GM23338 (cell line): ENCODE measurements at regions not wholly inside any gene's neighbourhood (a gene's known extent, or its start where the extent isn't known, plus 50 kb on each side); places are given as distances from the start of the nearest gene placed in this dataset.

Source experiments
- ATAC-seq: fragments of 200-7000 bp; cut with Tn5 transposase; 3 replicates; pipeline ENCODE4 v1.9.1; 2020
- DNase-seq: peaks from one replicate; pipeline ENCODE4 v3.0.0-alpha.2; 2015; ENCODE audit warnings: low spot score
- H2AFZ ChIP-seq: fragments of 200-600 bp; sonication (generic); 2 replicates; pipeline ENCODE4 v1.8.0; 2016; ENCODE audit warnings: antibody characterized with exemption, mild to moderate bottlenecking, moderate library complexity
- H3F3A ChIP-seq: fragments of 200-600 bp; sonication (generic); replicated peaks from 2 replicates; pipeline ENCODE4 v1.8.0; 2017; ENCODE audit warnings: antibody characterized with exemption, mixed run types, low read depth
- H3K27ac ChIP-seq: fragments of 200-600 bp; sonication (generic); 2 replicates; pipeline ENCODE4 v1.6.1; 2016; ENCODE audit warnings: low read depth
- H3K27me3 ChIP-seq: fragments of 200-600 bp; sonication (generic); 2 replicates; pipeline ENCODE4 v1.8.0; 2016; ENCODE audit warnings: mild to moderate bottlenecking, mixed run types, moderate library complexity; ENCODE audit not compliant: insufficient read depth
- H3K36me3 ChIP-seq: fragments of 200-600 bp; sonication (generic); 2 replicates; pipeline ENCODE4 v1.8.0; 2016; ENCODE audit warnings: mild to moderate bottlenecking; ENCODE audit not compliant: insufficient read depth
- H3K4me1 ChIP-seq: fragments of 200-600 bp; sonication (generic); 2 replicates; pipeline ENCODE4 v1.8.0; 2016; ENCODE audit warnings: mild to moderate bottlenecking, moderate library complexity; ENCODE audit not compliant: insufficient read depth
- H3K4me2 ChIP-seq: fragments of 200-600 bp; sonication (generic); 2 replicates; pipeline ENCODE4 v1.7.1; 2017; ENCODE audit warnings: mixed run types
- H3K4me3 ChIP-seq: fragments of 200-600 bp; sonication (generic); 2 replicates; pipeline ENCODE4 v1.6.1; 2016; ENCODE audit warnings: mixed run types
- H3K79me2 ChIP-seq: fragments of 200-600 bp; sonication (generic); replicated peaks from 2 replicates; pipeline ENCODE4 v1.8.0; 2017; ENCODE audit warnings: mild to moderate bottlenecking; ENCODE audit not compliant: insufficient read depth
- H3K9me2 ChIP-seq: fragments of 200-600 bp; sonication (generic); 2 replicates; pipeline ENCODE4 v1.8.0; 2017; ENCODE audit not compliant: insufficient read depth
- H4K20me1 ChIP-seq: fragments of 200-600 bp; sonication (generic); replicated peaks from 2 replicates; pipeline ENCODE4 v1.8.0; 2017; ENCODE audit warnings: mild to moderate bottlenecking; ENCODE audit not compliant: insufficient read depth
- H3K27ac Mint-ChIP-seq: 2 replicates; pipeline ENCODE4 v1.8.0; 2020; ENCODE audit warnings: inconsistent platforms, mild to moderate bottlenecking, moderate library complexity, mixed read lengths
- H3K27me3 Mint-ChIP-seq: 3 replicates; pipeline ENCODE4 v1.8.0; 2022; ENCODE audit warnings: low read depth, mild to moderate bottlenecking, moderate library complexity, mixed read lengths, inconsistent platforms; ENCODE audit not compliant: insufficient read depth, poor library complexity
- H3K36me3 Mint-ChIP-seq: 3 replicates; pipeline ENCODE4 v1.8.0; 2021; ENCODE audit warnings: low read depth, mild to moderate bottlenecking, inconsistent platforms, moderate library complexity, mixed read lengths
- H3K4me1 Mint-ChIP-seq: 3 replicates; pipeline ENCODE4 v1.8.0; 2020; ENCODE audit warnings: mild to moderate bottlenecking, inconsistent platforms, mixed read lengths
- H3K4me3 Mint-ChIP-seq: 3 replicates; pipeline ENCODE4 v1.8.0; 2021; ENCODE audit warnings: moderate library complexity, mild to moderate bottlenecking, inconsistent platforms, mixed read lengths
- H3K9me3 Mint-ChIP-seq: 3 replicates; pipeline ENCODE4 v1.8.0; 2020; ENCODE audit warnings: moderate library complexity, mild to moderate bottlenecking, inconsistent platforms, mixed read lengths
- CREB1 ChIP-seq: fragments of 250-450 bp; sonication (Bioruptor Pico); IDR thresholded peaks from 2 replicates; pipeline ENCODE4 v1.5.0; 2020; ENCODE audit warnings: low read depth, mild to moderate bottlenecking, moderate library complexity
- CTCF ChIP-seq, 2 experiments: fragments of 200-600 bp in 1 of 2; sonication (generic) in 1 of 2; conservative IDR thresholded peaks; 2 replicates each; pipeline versions ENCODE4 v1.5.1 to v1.6.1; 2016 to 2017; ENCODE audit warnings: antibody characterized with exemption in 2 of 2, low read depth in 2 of 2, mild to moderate bottlenecking in 2 of 2, moderate library complexity in 1 of 2
- ETS1 ChIP-seq: IDR thresholded peaks from 2 replicates; pipeline ENCODE4 v1.6.1; 2016; ENCODE audit warnings: antibody characterized with exemption
- EZH2 ChIP-seq: fragments of 200-600 bp; sonication (generic); IDR thresholded peaks from one replicate; pipeline ENCODE4 v1.8.0; 2017; ENCODE audit warnings: antibody characterized with exemption, mild to moderate bottlenecking, low read depth; ENCODE audit not compliant: unreplicated experiment
- EZH2phosphoT487 ChIP-seq: fragments of 200-600 bp; sonication (generic); IDR thresholded peaks from one replicate; pipeline ENCODE4 v1.8.1; 2018; ENCODE audit warnings: antibody characterized with exemption; ENCODE audit not compliant: unreplicated experiment
- JUNB ChIP-seq: IDR thresholded peaks from one replicate; pipeline ENCODE4 v1.6.1; 2016; ENCODE audit warnings: antibody characterized with exemption; ENCODE audit not compliant: unreplicated experiment
- NANOG ChIP-seq: IDR thresholded peaks from 2 replicates; pipeline ENCODE4 v1.6.1; 2016; ENCODE audit warnings: antibody characterized with exemption, borderline replicate concordance
- POLR2AphosphoS5 ChIP-seq: IDR thresholded peaks from 2 replicates; pipeline ENCODE4 v1.6.1; 2016; ENCODE audit warnings: antibody characterized with exemption, low read depth
- STAT1 ChIP-seq: IDR thresholded peaks from one replicate; pipeline ENCODE4 v1.6.1; 2016; ENCODE audit warnings: antibody characterized with exemption; ENCODE audit not compliant: unreplicated experiment
- ZNF114 ChIP-seq: fragments of 250-450 bp; sonication (Bioruptor Pico); IDR thresholded peaks from 2 replicates; pipeline ENCODE4 v1.5.0; 2020; ENCODE audit warnings: mild to moderate bottlenecking, moderate library complexity
- ZNF331 ChIP-seq: fragments of 250-450 bp; sonication (Bioruptor Pico); IDR thresholded peaks from 2 replicates; pipeline ENCODE4 v1.5.0; 2020; ENCODE audit warnings: low read depth, mild to moderate bottlenecking, moderate library complexity
- ZNF462 ChIP-seq: fragments of 250-450 bp; sonication (Bioruptor Pico); IDR thresholded peaks from 2 replicates; pipeline ENCODE4 v1.5.0; 2020; ENCODE audit warnings: mild to moderate bottlenecking, moderate library complexity
- TF ChIP-seq, protein P1 (sequence below): IDR thresholded peaks from one replicate; pipeline ENCODE4 v1.6.1; 2018; ENCODE audit warnings: antibody characterized with exemption; ENCODE audit not compliant: unreplicated experiment

DNA sequence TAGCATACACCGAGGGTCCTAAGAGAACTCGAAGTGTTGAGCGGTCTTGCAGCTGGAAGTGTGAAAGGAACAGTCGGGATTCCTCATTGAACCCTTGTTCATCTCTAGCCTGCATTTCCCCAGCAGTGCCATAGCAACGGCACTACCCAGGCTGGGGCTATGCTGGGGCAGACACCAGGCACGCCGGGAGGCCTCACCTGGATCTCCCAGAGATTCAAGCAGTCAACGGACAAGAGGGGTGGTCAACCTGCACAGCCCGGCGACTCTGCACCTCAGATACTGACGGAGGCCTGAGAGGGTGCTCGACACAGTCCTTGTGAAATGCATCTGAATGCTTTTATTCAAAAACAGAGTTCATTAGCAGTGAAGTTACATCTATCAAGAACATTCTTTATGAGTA is 604.2 kb downstream of the GALR1 start:
- Histone ChIP-seq H3F3A (no peaks in the 10 kb centered on the region), H3K4me3 (no peak overlapping the region), H3K27me3 (no peaks in the 10 kb centered on the region), H3K36me3 (peaks cover 4% of the 10 kb centered on the region), H3K4me2 (no peak overlapping the region), H2AFZ (no peak overlapping the region), H3K27ac (no peak overlapping the region), H3K4me1 (no peaks in the 10 kb centered on the region), H3K9me2 (no peaks in the 10 kb centered on the region), H3K79me2 (no peaks in the 10 kb centered on the region), H4K20me1 (no peaks in the 10 kb centered on the region)
- peaks cover 92% of the 10 kb centered on the region for H3K9me3 Mint-ChIP-seq
- H3K4me1 Mint-ChIP-seq = no peaks in the 10 kb centered on the region
- DNase-seq (no peak), ATAC-seq (no peak)
- H3K4me3 Mint-ChIP-seq = no peak overlapping the region
- peaks cover 14% of the 10 kb centered on the region for H3K36me3 Mint-ChIP-seq
- TF ChIP-seq CREB1 (CRISPR knock-in tag) (no peak), EZH2phosphoT487 (no peak), JUNB (no peak), EZH2 (no peak), ZNF331 (CRISPR knock-in tag) (no peak), STAT1 (no peak), ETS1 (no peak), POLR2AphosphoS5 (no peak), NANOG (no peak), ZNF462 (no peak), ZNF114 (CRISPR knock-in tag) (no peak), CTCF (conservative IDR thresholded peaks at IDR 0.05; ENCODE audit: low read depth in 2 of 2) (no peak)
- TF ChIP-seq, protein P1, sequence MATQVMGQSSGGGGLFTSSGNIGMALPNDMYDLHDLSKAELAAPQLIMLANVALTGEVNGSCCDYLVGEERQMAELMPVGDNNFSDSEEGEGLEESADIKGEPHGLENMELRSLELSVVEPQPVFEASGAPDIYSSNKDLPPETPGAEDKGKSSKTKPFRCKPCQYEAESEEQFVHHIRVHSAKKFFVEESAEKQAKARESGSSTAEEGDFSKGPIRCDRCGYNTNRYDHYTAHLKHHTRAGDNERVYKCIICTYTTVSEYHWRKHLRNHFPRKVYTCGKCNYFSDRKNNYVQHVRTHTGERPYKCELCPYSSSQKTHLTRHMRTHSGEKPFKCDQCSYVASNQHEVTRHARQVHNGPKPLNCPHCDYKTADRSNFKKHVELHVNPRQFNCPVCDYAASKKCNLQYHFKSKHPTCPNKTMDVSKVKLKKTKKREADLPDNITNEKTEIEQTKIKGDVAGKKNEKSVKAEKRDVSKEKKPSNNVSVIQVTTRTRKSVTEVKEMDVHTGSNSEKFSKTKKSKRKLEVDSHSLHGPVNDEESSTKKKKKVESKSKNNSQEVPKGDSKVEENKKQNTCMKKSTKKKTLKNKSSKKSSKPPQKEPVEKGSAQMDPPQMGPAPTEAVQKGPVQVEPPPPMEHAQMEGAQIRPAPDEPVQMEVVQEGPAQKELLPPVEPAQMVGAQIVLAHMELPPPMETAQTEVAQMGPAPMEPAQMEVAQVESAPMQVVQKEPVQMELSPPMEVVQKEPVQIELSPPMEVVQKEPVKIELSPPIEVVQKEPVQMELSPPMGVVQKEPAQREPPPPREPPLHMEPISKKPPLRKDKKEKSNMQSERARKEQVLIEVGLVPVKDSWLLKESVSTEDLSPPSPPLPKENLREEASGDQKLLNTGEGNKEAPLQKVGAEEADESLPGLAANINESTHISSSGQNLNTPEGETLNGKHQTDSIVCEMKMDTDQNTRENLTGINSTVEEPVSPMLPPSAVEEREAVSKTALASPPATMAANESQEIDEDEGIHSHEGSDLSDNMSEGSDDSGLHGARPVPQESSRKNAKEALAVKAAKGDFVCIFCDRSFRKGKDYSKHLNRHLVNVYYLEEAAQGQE = no peak
- peaks cover 4% of the 10 kb centered on the region for H3K27me3 Mint-ChIP-seq
- no peak overlapping the region for H3K27ac Mint-ChIP-seq
